ENCODE measurements at regions not wholly inside any gene's neighbourhood (a gene's known extent, or its start where the extent isn't known, plus 50 kb on each side); places are given as distances from the start of the nearest gene placed in this dataset.

- no peak for DNase-seq (ENCODE audit: low read depth in 4 of 4, low spot score in 3 of 4)
Measured at GRCh38 chr16:6250511-6250910, 1082.1 kb upstream of the RBFOX1 start.

GRCh38 chr16:6249863-6250262, 1082.8 kb upstream of the RBFOX1 start:
- DNase-seq (ENCODE audit: low read depth in 4 of 4, low spot score in 3 of 4) = no peak

- no peak for DNase-seq (ENCODE audit: low read depth in 4 of 4, low spot score in 3 of 4)
Measured at GRCh38 chr16:6248199-6248598, 1084.4 kb upstream of the RBFOX1 start.

- no peak for DNase-seq (ENCODE audit: low read depth in 4 of 4, low spot score in 3 of 4)
Measured at GRCh38 chr16:6247775-6248174, 1084.9 kb upstream of the RBFOX1 start.

GRCh38 chr16:6247150-6247549, 1085.5 kb upstream of the RBFOX1 start:
- DNase-seq (ENCODE audit: low read depth in 4 of 4, low spot score in 3 of 4) = no peak

- no peak for DNase-seq (ENCODE audit: low read depth in 4 of 4, low spot score in 3 of 4)
Measured at GRCh38 chr16:6246266-6246665, 1086.4 kb upstream of the RBFOX1 start.

GRCh38 chr16:6232056-6232455, 1100.6 kb upstream of the RBFOX1 start:
- no peak for DNase-seq (ENCODE audit: low read depth in 4 of 4, low spot score in 3 of 4)

- DNase-seq (ENCODE audit: low read depth in 4 of 4, low spot score in 3 of 4) = no peak
Measured at GRCh38 chr16:6231398-6231797, 1101.2 kb upstream of the RBFOX1 start.

GRCh38 chr16:6229186-6229585, 1103.5 kb upstream of the RBFOX1 start:
- DNase-seq (ENCODE audit: low read depth in 4 of 4, low spot score in 3 of 4) = no peak

- DNase-seq (ENCODE audit: low read depth in 4 of 4, low spot score in 3 of 4) = no peak
Measured at GRCh38 chr16:6218855-6219254, 1113.8 kb upstream of the RBFOX1 start.

- no peak for DNase-seq (ENCODE audit: low read depth in 4 of 4, low spot score in 3 of 4)
Measured at GRCh38 chr16:6216836-6217235, 1115.8 kb upstream of the RBFOX1 start.

- DNase-seq (ENCODE audit: low read depth in 4 of 4, low spot score in 3 of 4) = no peak
Measured at GRCh38 chr16:6211644-6212043, 1114.0 kb upstream of the EEF2KMT start.

GRCh38 chr16:6209355-6209930, 1111.8 kb upstream of the EEF2KMT start:
- no peak for DNase-seq (ENCODE audit: low read depth in 4 of 4, low spot score in 3 of 4)

GRCh38 chr16:6207580-6207979, 1110.0 kb upstream of the EEF2KMT start:
- no peak for DNase-seq (ENCODE audit: low read depth in 4 of 4, low spot score in 3 of 4)

- DNase-seq (ENCODE audit: low read depth in 4 of 4, low spot score in 3 of 4) = no peak
Measured at GRCh38 chr16:6207124-6207523, 1109.5 kb upstream of the EEF2KMT start.

GRCh38 chr16:6206080-6206479, 1108.5 kb upstream of the EEF2KMT start:
- DNase-seq (ENCODE audit: low read depth in 4 of 4, low spot score in 3 of 4) = no peak

- DNase-seq (ENCODE audit: low read depth in 4 of 4, low spot score in 3 of 4) = no peak
Measured at GRCh38 chr16:6204945-6205344, 1107.3 kb upstream of the EEF2KMT start.

- no peak for DNase-seq (ENCODE audit: low read depth in 4 of 4, low spot score in 3 of 4)
Measured at GRCh38 chr16:6200861-6201260, 1103.3 kb upstream of the EEF2KMT start.

GRCh38 chr16:6200271-6200670, 1102.7 kb upstream of the EEF2KMT start:
- DNase-seq (ENCODE audit: low read depth in 4 of 4, low spot score in 3 of 4) = no peak

GRCh38 chr16:6195966-6196365, 1098.4 kb upstream of the EEF2KMT start:
- DNase-seq (ENCODE audit: low read depth in 4 of 4, low spot score in 3 of 4) = no peak

- peak; percentile 12 to 63 (median 58) for DNase-seq (ENCODE audit: low read depth in 4 of 4, low spot score in 3 of 4)
Measured at GRCh38 chr16:6193718-6194117, 1096.1 kb upstream of the EEF2KMT start.

GRCh38 chr16:6192984-6193383, 1095.4 kb upstream of the EEF2KMT start:
- DNase-seq (ENCODE audit: low read depth in 4 of 4, low spot score in 3 of 4) = no peak

GRCh38 chr16:6192532-6192931, 1094.9 kb upstream of the EEF2KMT start:
- no peak for DNase-seq (ENCODE audit: low read depth in 4 of 4, low spot score in 3 of 4)
